Lung (tissue), 11 donors: ENCODE measurements at regions not wholly inside any gene's neighbourhood (a gene's known extent, or its start where the extent isn't known, plus 50 kb on each side); places are given as distances from the start of the nearest gene placed in this dataset.

Source experiments
- ATAC-seq: fragments of 200-7000 bp; cut with Tn5 transposase; one replicate; pipeline ENCODE4 v1.9.1; 2020; ENCODE audit warnings: moderate number of reproducible peaks; ENCODE audit not compliant: insufficient read depth, low FRiP score
- DNase-seq, 3 donors: peaks; one replicate each; pipeline ENCODE4 v3.0.0-alpha.2; 2013 to 2017
- H3K27ac ChIP-seq, 2 donors: one replicate each; pipeline ENCODE4 v1.5.1; 2013; ENCODE audit warnings: mild to moderate bottlenecking in 2 of 2, moderate library complexity in 2 of 2, control low read depth in 1 of 2, inconsistent platforms in 1 of 2, low read depth in 1 of 2, low read length in 1 of 2
- H3K27me3 ChIP-seq, 3 donors: one replicate each; pipeline ENCODE4 v1.5.1; 2013; ENCODE audit warnings: low read length in 2 of 3; ENCODE audit not compliant: control insufficient read depth in 3 of 3, insufficient read depth in 3 of 3
- H3K36me3 ChIP-seq, 4 donors: one replicate each; pipeline ENCODE4 v1.5.1; 2013; ENCODE audit warnings: low read length in 4 of 4, mild to moderate bottlenecking in 1 of 4, moderate library complexity in 1 of 4; ENCODE audit not compliant: control insufficient read depth in 4 of 4, insufficient read depth in 4 of 4
- H3K4me1 ChIP-seq, 5 donors: one replicate each; pipeline ENCODE4 v1.5.1; 2013; ENCODE audit warnings: low read length in 5 of 5, mild to moderate bottlenecking in 2 of 5, moderate library complexity in 1 of 5; ENCODE audit not compliant: control insufficient read depth in 5 of 5, insufficient read depth in 5 of 5
- H3K4me3 ChIP-seq: one replicate; pipeline ENCODE4 v1.5.1; 2013; ENCODE audit warnings: mild to moderate bottlenecking, control low read depth, moderate library complexity
- H3K9ac ChIP-seq, 2 donors: one replicate each; pipeline ENCODE4 v1.5.1; 2013; ENCODE audit warnings: low read length in 2 of 2, control low read depth in 1 of 2; ENCODE audit not compliant: insufficient read depth in 1 of 2
- H3K9me3 ChIP-seq, 4 donors: one replicate each; pipeline ENCODE4 v1.5.1; 2013; ENCODE audit warnings: low read length in 3 of 4, mild to moderate bottlenecking in 1 of 4, moderate library complexity in 1 of 4; ENCODE audit not compliant: control insufficient read depth in 4 of 4, insufficient read depth in 3 of 4
- CTCF ChIP-seq: IDR thresholded peaks from 2 replicates; pipeline ENCODE4 v1.5.1; 2012; ENCODE audit warnings: mild to moderate bottlenecking; ENCODE audit errors: control extremely low read depth, extremely low read depth
- WGBS, 2 donors: extraction: QIAGEN DNeasy Blood & Tissue Kit; methylation state at CpG; one replicate each; pipeline ENCODE4 v1.1.7; 2013; 5-methylcytosine and 5-hydroxymethylcytosine counted together
- donor health status: control.
- donor health status: control.
- donor health status: Bipolar disorder and iron deficiency.
- donor health status: healthy.
- donor health status: DM: yes; HTN: yes; CAD: no.

DNA sequence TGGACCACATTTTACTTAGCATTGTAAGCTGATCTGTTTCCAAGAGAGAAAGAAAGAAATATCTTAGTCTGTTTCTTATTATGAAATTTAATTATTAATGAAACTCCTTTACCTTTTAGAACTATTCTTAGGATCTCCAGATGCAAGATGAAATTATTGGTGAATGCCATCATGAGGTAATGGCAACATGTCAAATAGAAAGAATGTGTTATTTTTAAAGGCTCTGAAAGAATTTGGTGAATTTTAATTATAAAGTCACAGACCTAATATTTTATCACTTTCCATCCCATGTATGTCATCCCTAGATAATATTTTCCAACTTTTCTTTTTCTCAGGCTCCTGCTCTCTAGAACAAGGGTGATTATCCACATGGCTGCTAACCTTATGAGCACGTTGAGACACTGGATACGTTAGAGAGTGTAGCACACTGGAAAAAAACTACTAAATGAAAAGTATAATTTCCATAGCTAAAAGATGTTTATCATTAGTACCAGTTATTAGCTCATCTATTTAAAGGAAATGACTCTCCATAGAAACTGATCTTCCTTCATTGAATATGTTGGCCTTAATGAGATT lies 95.2 kb upstream of the SCG2 start:
- H3K27me3 ChIP-seq = no peaks in the 10 kb centered on the region
- H3K9me3 ChIP-seq = no peaks in the 10 kb centered on the region
- H3K27ac ChIP-seq = no peak overlapping the region
- peaks cover 0 to 5% (median 0%) of the 10 kb centered on the region in 5 donors for H3K4me1 ChIP-seq
- 87 to 88% methylated on average over 2 of the region's 2 CpGs for WGBS, 2 donors
- H3K4me3 ChIP-seq = no peak overlapping the region
- H3K9ac ChIP-seq = no peak overlapping the region
- DNase-seq (no peak), ATAC-seq (no peak)
- H3K36me3 ChIP-seq = no peaks in the 10 kb centered on the region
- no peak for TF ChIP-seq CTCF

DNA sequence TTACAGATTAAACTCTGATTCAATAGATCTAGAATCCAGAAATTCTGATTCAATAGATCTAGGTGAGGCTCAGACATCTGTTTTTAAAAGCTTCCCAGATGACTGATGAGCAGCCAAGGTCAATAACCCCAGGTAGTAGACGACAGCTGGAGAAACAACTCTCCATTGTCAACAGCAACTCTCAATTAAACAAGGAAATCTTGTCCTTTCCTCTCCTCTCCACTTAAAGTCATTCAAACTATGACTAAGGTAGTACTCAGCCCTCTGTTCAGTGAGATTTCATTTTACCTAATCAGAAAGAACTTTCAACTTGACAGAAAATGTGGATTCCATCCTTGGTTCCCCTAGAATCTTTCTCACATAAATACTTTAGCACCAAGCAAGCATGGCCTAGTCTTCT lies 94.6 kb upstream of the SCG2 start:
- TF ChIP-seq CTCF = no peak
- H3K4me1 ChIP-seq = peaks cover 0 to 5% (median 0%) of the 10 kb centered on the region in 5 donors
- no peak overlapping the region for H3K9ac ChIP-seq
- no peaks in the 10 kb centered on the region for H3K36me3 ChIP-seq
- ATAC-seq (peak; percentile 57), DNase-seq (peak in 1 of 3 donors; percentile 5)
- no peak overlapping the region for H3K27ac ChIP-seq
- 48 to 68% methylated on average over 1 of the region's 1 CpG for WGBS, 2 donors
- no peak overlapping the region for H3K4me3 ChIP-seq
- H3K27me3 ChIP-seq = no peaks in the 10 kb centered on the region
- no peaks in the 10 kb centered on the region for H3K9me3 ChIP-seq

DNA sequence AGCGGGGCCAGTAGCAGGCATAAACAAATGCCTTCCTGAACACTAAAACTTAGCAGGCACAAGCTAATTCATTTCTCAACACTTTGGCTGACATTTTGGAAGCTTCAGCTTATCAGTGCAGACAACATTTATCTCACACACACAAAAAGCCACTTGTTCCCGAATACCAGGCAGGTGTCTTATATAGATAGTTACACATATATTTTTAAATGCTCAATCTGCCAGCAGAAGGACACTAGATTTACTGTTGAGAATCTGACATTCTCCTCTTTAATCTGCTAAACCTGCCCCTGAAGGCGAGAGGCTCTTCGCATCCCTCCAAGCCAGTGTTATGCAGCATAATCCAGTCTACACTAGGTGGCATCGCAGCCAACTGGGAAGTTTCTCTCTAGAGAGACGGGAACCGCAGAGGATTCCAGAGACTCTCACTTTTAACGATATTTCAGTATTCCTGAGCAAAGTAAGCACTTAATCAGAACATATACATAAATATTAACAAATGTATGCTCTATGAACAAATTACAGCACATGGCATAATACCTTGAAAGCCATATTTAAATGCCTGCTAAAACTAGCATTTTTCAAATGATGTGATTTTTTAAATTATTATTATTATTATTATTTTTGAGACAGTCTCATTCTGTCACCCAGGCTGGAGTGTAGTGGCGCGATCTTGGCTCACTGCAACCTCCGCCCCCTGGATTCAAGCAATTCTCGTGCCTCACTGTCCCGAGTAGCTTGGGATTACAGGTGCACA lies 90.2 kb upstream of the SCG2 start:
- H3K27ac ChIP-seq = no peak overlapping the region
- H3K9me3 ChIP-seq = no peaks in the 10 kb centered on the region
- H3K36me3 ChIP-seq = no peaks in the 10 kb centered on the region
- DNase-seq (peak; percentile 27 to 52 (median 45)), ATAC-seq (no peak)
- H3K4me1 ChIP-seq = peaks cover 0 to 5% (median 0%) of the 10 kb centered on the region in 5 donors
- H3K4me3 ChIP-seq = no peak overlapping the region
- H3K9ac ChIP-seq = no peak overlapping the region
- 47 to 48% methylated on average over 13 of the region's 13 CpGs for WGBS, 2 donors
- no peak for TF ChIP-seq CTCF
- no peaks in the 10 kb centered on the region for H3K27me3 ChIP-seq
